GM19328 (cell line): ENCODE measurements at regions not wholly inside any gene's neighbourhood (a gene's known extent, or its start where the extent isn't known, plus 50 kb on each side); places are given as distances from the start of the nearest gene placed in this dataset.
"Not testable (repeated sequence)": the region's sequence is repeated elsewhere in the genome, so short reads cannot be mapped to it uniquely, and the experiment has no call there.

Experiments used
- ATAC-seq: cut with Tn5 transposase; IDR thresholded peaks from one replicate; pipeline ENCODE4 v1.9.1; 2021; ENCODE audit warnings: mild to moderate bottlenecking, moderate library complexity; ENCODE audit not compliant: unreplicated experiment

- no peak for ATAC-seq
Observed at GRCh38 chr3:170670504-170670903, 84.6 kb upstream of the SLC7A14 start.

- ATAC-seq: not testable (repeated sequence)
Observed at GRCh38 chr3:170662986-170663385, 77.1 kb upstream of the SLC7A14 start.

DNA sequence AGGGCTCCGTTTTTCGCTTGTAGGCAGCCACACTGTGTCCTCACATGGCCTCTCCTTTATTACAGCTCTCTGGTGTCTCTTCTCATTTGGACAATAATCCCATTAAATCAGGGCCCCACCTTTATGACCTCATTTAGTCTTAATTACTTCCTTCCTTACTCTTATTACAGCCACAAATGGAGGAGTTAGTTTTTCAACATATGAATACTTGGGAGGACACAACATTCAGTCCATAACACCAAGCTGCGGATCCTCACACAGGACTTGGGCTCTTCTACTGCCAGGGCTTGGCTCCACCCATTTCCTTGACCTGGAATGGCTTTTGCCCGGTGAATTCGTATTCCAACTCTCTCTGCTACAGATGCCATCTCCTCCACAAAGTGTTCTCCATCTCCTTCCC, 74.3 kb upstream of the SLC7A14 start:
- ATAC-seq: no peak

- ATAC-seq: no peak
Observed at GRCh38 chr3:170657312-170657711, 71.4 kb upstream of the SLC7A14 start.

GRCh38 chr3:170656284-170656683, 70.4 kb upstream of the SLC7A14 start:
- ATAC-seq: no peak

GRCh38 chr3:170653801-170654200, 67.9 kb upstream of the SLC7A14 start:
- ATAC-seq: no peak

DNA sequence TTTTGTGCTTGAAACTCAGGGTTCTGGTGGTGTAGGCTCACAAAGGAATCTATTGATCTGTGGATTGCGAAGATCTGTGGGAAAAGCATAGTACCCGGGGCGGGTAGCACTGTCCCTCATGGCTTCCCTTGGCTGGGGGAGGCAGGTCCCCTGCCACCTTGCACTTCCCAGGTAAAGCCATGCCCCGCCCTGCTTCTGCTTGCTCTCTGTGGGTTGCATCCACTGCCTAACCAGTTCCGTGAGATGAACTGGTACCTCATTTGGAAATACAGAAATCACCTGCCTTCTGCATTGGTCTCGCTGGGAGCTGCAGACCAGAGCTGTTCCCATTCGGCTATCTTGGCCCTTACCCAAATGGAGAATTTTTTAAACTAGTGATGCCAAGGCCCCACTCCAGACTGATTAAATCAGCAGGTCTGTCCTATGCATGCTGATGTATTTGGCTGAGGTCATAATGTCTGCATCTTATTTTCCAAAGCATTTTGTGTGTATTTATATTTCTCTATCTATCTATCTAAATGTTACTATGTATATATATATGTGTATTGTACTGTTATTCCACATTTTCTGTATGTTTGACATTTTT, 65.5 kb upstream of the SLC7A14 start:
- no peak for ATAC-seq

DNA sequence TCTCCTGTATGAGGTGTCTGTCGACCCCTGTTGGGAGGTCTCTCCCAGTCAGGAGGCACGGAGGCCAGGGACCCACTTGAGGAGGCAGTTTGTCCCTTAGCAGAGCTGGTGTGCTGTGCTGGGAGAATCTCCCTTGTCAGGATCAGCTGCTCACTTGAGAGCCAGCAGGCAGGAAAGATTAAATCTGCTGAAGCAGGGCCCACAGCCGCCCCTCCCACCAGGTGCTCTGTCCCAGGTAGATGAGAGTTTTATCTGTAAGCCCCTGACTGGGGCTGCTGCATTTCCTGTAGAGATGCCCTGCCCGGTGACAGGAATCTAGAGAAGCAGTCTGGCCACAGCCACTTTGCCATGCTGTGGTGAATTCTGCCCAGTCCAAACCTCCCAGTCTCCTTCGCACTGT, 64.7 kb upstream of the SLC7A14 start:
- ATAC-seq: not testable (repeated sequence)

GRCh38 chr3:170644711-170645110, 58.8 kb upstream of the SLC7A14 start:
- ATAC-seq: no peak

DNA sequence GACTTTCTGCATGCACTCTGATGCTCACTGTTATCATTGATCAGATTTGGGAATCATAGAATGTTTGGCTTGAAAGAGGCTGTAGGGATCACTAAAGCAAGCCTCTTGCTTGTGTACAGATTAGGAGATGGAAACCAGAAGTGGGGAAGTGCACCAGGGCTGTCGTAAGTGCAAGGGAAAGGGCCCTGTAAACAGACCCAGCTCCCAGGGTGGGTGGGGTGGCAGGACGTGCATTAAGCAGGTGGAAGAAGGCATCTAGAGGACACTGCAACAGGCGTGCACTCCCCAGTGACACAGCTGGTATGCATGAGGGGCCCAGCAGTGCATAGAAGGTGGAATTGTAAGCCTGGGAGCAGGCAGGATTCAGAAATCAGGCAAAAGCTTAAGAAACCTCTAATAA, 58.0 kb upstream of the SLC7A14 start:
- ATAC-seq: no peak

- ATAC-seq: no peak
Observed at GRCh38 chr3:170642882-170643601, 57.2 kb upstream of the SLC7A14 start.

DNA sequence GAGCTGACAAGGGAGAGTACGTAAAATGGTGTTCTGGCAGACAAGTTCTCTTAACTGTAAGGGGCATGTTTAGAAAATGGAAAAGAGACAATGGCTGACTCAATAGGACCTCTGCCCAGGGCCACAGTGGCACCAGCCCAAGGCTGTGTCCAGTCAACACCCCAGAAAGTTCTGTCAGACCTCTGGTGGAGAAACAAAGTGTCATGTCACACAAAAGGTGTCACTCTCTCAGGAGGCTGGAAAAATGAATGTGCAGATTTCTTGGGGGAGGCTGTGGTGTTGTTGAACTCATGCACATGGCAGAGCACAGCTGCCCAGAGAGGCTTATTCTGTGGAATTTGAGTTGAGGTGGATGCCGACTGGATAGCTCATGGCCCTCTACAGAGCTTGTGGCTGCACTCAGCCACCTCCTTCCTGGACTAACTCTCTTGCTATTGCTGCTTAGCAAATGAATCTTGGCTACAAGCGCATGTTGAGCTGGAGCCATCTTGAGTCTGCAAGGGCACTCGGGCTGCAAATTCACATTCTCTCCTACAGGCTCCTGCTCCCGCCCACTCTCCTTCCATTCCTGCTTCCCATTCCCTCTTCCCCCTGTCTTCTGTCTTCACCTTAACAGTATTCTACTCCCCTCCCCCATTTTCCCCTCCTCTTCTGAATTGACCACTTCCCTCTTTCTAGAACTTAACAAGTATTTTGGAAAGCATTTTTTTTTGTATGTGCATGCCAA, 55.8 kb upstream of the SLC7A14 start:
- ATAC-seq: no peak

GRCh38 chr3:170640737-170641171, 54.9 kb upstream of the SLC7A14 start:
- no peak for ATAC-seq

DNA sequence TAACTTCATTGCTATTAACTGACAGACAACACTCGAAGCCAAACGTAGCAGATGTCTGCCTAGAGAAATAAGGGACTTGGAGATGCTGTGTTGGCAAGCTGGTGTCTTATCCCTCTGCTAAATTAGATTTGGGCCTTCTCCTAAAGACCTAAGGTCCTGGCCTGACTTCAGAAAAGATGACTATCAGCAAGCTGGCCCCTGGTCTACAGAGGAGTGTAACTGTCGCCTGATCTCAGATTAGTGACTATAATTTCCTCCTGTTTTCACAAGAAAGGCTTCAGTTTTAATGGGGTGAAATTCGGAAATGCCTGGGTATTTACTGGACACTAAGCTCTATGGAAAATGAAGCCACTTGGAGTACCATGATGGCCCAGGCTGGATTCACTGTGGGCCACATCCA, 53.1 kb upstream of the SLC7A14 start:
- ATAC-seq: no peak

DNA sequence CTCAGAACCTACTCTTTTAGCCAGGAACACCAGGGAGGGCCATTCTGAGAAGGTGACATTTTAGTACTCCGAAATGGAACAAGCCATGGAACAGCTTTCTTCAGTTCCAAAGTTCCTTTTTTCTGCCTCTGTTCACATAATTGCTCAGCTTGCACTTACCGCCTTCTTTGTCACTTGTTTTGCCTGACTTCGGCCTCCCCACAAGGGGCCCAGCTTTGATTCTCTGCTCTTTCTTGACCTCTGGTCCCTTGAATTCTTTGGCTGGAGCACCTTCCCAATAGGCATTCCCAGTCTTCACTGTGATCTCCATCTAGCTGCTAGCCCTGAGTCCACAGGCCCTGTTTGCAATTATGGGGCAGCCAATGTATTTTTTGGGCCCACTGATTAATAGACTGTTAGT, 51.4 kb upstream of the SLC7A14 start:
- no peak for ATAC-seq

- ATAC-seq: no peak
Observed at GRCh38 chr3:170636400-170636973, 50.6 kb upstream of the SLC7A14 start.
